ENCODE measurements at regions not wholly inside any gene's neighbourhood (a gene's known extent, or its start where the extent isn't known, plus 50 kb on each side); places are given as distances from the start of the nearest gene placed in this dataset.

GRCh38 chr6:81643156-81643555 is 109.3 kb downstream of the TENT5A start:
- no peak for DNase-seq (ENCODE audit: low spot score)
- TF ChIP-seq CTCF (IDR thresholded peaks at IDR 0.05; ENCODE audit: extremely low read depth, missing control alignments) = no peak

- no peak for TF ChIP-seq CTCF (IDR thresholded peaks at IDR 0.05; ENCODE audit: extremely low read depth, missing control alignments)
- DNase-seq (ENCODE audit: low spot score) = no peak
Observed at GRCh38 chr6:81640891-81641290, 111.6 kb downstream of the TENT5A start.

- TF ChIP-seq CTCF (IDR thresholded peaks at IDR 0.05; ENCODE audit: extremely low read depth, missing control alignments) = no peak
- DNase-seq (ENCODE audit: low spot score) = no peak
Observed at GRCh38 chr6:81640126-81640525, 112.4 kb downstream of the TENT5A start.

DNA sequence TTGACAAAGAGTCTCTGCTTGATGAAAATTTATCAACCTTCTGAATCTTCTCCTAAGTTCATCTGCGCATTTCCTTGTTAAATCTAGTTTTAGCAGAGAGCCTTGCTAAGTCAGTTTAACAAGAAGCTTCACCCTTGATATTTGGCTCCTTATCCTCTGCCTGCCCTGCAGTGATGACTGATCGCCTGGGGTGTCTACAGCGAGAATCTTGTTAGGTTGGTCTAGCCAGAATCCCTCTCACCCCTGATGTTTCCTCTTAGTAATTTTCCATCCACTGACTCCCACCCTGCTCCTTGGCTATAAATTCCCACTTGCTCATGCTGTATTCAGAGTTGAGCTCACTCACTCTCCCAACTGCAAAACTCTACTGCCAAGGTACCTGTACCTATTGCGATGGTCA is 114.1 kb downstream of the TENT5A start:
- no peak for TF ChIP-seq CTCF (IDR thresholded peaks at IDR 0.05; ENCODE audit: extremely low read depth, missing control alignments)
- DNase-seq (ENCODE audit: low spot score) = no peak

GRCh38 chr6:81636930-81637568 is 115.4 kb downstream of the TENT5A start:
- no peak for TF ChIP-seq CTCF (IDR thresholded peaks at IDR 0.05; ENCODE audit: extremely low read depth, missing control alignments)
- DNase-seq (ENCODE audit: low spot score) = no peak

GRCh38 chr6:81634155-81634880 is 118.2 kb downstream of the TENT5A start:
- no peak for DNase-seq (ENCODE audit: low spot score)
- TF ChIP-seq CTCF (IDR thresholded peaks at IDR 0.05; ENCODE audit: extremely low read depth, missing control alignments) = no peak

DNA sequence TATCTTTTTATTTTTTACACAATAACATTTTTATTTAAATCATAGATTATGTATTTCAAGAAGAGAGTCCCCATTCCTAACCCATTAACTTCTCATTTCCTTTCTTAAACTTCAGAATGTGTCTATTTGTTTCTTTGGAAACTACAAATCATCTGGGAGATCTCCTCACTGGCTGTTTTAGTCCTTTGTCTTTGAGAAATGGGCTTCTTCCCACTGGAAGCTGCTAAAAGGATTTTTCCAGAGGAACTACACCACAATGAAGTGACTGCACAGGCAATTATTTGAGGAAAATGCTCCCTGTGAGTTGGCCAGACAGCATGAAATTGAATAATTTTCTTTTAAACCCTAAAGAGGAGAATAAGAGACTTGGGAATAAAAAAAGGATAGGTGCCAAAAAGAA is 119.1 kb downstream of the TENT5A start:
- TF ChIP-seq CTCF (IDR thresholded peaks at IDR 0.05; ENCODE audit: extremely low read depth, missing control alignments) = no peak
- no peak for DNase-seq (ENCODE audit: low spot score)

Measured in GM20000 (cell line).